Putamen (tissue), 1 donor: ENCODE measurements at regions not wholly inside any gene's neighbourhood (a gene's known extent, or its start where the extent isn't known, plus 50 kb on each side); places are given as distances from the start of the nearest gene placed in this dataset.
"Not testable (repeated sequence)": the region's sequence is repeated elsewhere in the genome, so short reads cannot be mapped to it uniquely, and the experiment has no call there.

Source experiments
- DNase-seq: peaks from one replicate; pipeline ENCODE4 v3.0.0-alpha.2; 2016; ENCODE audit warnings: low spot score

GRCh38 chr10:83983578-83984255 lies 155.6 kb upstream of the GHITM start:
- no peak for DNase-seq

GRCh38 chr10:83984256-83984640 lies 155.1 kb upstream of the GHITM start:
- DNase-seq, result no peak

- DNase-seq, result no peak
These were observed 152.5 kb upstream of the GHITM start for GRCh38 chr10:83986800-83987199.

- no peak for DNase-seq
These were observed 152.1 kb upstream of the GHITM start for GRCh38 chr10:83987216-83987615.

- DNase-seq, result no peak
These were observed 150.9 kb upstream of the GHITM start for GRCh38 chr10:83988435-83988834.

- DNase-seq, result peak; percentile 17
These were observed 149.2 kb upstream of the GHITM start for GRCh38 chr10:83990126-83990525.

- DNase-seq, result no peak
These were observed 147.1 kb upstream of the GHITM start for GRCh38 chr10:83991986-83992753.

- no peak for DNase-seq
These were observed 145.0 kb upstream of the GHITM start for GRCh38 chr10:83994325-83994724.

- DNase-seq, result no peak
These were observed 143.5 kb upstream of the GHITM start for GRCh38 chr10:83995738-83996331.

- DNase-seq, result no peak
These were observed 135.1 kb upstream of the GHITM start for GRCh38 chr10:84004221-84004620.

- no peak for DNase-seq
These were observed 133.9 kb upstream of the GHITM start for GRCh38 chr10:84005403-84005802.

GRCh38 chr10:84007482-84007881 lies 131.8 kb upstream of the GHITM start:
- DNase-seq, result no peak

GRCh38 chr10:84008878-84009277 lies 130.4 kb upstream of the GHITM start:
- DNase-seq, result no peak

GRCh38 chr10:84012431-84012830 lies 126.9 kb upstream of the GHITM start:
- DNase-seq, result no peak

GRCh38 chr10:84012831-84013458 lies 126.4 kb upstream of the GHITM start:
- DNase-seq, result no peak

GRCh38 chr10:84015877-84016595 lies 123.3 kb upstream of the GHITM start:
- no peak for DNase-seq

GRCh38 chr10:84018826-84019225 lies 120.5 kb upstream of the GHITM start:
- no peak for DNase-seq

- not testable (repeated sequence) for DNase-seq
These were observed 119.4 kb upstream of the GHITM start for GRCh38 chr10:84019854-84020458.

GRCh38 chr10:84026821-84027257 lies 112.5 kb upstream of the GHITM start:
- DNase-seq, result no peak

GRCh38 chr10:84029840-84030239 lies 109.5 kb upstream of the GHITM start:
- no peak for DNase-seq

- DNase-seq, result no peak
These were observed 101.3 kb upstream of the GHITM start for GRCh38 chr10:84038035-84038434.

- DNase-seq, result no peak
These were observed 99.4 kb upstream of the GHITM start for GRCh38 chr10:84039957-84040356.
